ENCODE measurements at regions not wholly inside any gene's neighbourhood (a gene's known extent, or its start where the extent isn't known, plus 50 kb on each side); places are given as distances from the start of the nearest gene placed in this dataset.

DNA sequence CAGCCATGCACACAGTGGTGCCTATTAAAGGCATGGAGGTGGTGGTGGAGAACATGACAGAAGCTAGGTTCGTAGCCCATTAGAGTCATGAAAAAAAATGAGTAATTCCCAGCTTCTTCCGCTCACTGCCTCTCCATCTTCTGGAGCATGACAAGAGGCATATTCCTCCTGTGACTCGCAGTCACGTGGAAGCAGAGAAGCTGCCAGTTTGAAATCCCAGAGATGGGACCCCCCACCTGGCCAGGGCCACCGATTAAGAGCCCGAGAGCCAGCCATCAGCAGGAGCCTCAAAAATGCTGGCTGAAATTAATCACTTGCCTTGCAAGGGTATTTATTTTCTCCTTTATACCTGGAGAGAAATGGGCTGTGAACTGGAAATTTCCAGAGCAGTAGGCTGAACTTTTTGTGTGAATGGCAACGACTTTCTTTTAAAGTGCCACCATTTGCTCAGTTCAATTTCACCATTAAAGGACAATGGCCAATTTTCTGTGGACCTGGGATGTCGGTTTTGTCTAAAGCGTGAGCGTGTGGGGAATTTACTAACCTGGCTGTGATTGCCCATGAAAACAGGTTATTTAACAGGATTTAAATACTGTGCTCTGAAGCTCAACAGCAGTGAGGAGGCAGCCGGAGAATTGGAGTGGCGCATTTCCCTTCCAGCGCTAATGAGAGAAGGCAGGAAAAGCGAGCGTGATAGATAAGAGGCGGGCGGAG, 189.7 kb upstream of the SDK2 start:
- no peak for TF ChIP-seq POLR2A (IDR thresholded peaks at IDR 0.05)
- TF ChIP-seq, protein P1, sequence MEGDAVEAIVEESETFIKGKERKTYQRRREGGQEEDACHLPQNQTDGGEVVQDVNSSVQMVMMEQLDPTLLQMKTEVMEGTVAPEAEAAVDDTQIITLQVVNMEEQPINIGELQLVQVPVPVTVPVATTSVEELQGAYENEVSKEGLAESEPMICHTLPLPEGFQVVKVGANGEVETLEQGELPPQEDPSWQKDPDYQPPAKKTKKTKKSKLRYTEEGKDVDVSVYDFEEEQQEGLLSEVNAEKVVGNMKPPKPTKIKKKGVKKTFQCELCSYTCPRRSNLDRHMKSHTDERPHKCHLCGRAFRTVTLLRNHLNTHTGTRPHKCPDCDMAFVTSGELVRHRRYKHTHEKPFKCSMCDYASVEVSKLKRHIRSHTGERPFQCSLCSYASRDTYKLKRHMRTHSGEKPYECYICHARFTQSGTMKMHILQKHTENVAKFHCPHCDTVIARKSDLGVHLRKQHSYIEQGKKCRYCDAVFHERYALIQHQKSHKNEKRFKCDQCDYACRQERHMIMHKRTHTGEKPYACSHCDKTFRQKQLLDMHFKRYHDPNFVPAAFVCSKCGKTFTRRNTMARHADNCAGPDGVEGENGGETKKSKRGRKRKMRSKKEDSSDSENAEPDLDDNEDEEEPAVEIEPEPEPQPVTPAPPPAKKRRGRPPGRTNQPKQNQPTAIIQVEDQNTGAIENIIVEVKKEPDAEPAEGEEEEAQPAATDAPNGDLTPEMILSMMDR (IDR thresholded peaks at IDR 0.05), result no peak

All from body of pancreas (tissue), 4 donors.